ENCODE measurements at regions not wholly inside any gene's neighbourhood (a gene's known extent, or its start where the extent isn't known, plus 50 kb on each side); places are given as distances from the start of the nearest gene placed in this dataset.

DNA sequence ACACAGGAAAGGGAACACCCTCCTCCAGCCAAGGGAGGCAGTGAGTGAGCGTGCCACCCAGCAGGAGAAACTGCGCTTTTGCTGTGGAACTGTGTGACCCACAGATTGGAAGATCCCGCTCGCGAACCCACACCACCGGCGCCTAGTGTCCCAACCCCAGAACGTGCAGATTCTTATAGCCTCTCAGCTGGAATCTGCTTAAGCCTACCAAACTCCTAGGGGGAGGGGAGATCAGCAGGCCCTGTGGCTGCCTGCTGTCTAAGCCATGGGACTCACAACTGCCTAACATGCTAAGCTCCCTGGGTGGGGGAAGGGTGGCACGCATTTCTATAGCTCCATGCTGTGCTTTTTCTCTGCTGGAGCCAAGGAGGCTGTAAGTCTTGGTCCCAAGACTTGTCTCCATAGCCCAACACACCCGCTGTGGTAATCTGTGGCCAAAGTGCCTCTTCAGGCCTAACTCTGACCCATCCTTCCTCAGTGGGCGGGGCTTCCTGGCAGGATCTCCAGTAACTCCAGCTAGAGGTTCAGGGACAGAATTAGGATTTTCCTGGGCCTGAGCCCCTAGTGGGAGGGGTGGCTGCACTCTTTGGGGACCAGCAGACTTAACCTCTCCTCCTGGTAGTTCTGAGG lies 485.0 kb downstream of the TAF11L14 start:
- no peak for DNase-seq

GRCh38 chr5:18141222-18141621 lies 507.0 kb downstream of the TAF11L14 start:
- DNase-seq = no peak

- DNase-seq = no peak
Measured at GRCh38 chr5:18142831-18143230, 508.6 kb downstream of the TAF11L14 start.

GRCh38 chr5:18152671-18153070 lies 518.4 kb downstream of the TAF11L14 start:
- no peak for DNase-seq

DNA sequence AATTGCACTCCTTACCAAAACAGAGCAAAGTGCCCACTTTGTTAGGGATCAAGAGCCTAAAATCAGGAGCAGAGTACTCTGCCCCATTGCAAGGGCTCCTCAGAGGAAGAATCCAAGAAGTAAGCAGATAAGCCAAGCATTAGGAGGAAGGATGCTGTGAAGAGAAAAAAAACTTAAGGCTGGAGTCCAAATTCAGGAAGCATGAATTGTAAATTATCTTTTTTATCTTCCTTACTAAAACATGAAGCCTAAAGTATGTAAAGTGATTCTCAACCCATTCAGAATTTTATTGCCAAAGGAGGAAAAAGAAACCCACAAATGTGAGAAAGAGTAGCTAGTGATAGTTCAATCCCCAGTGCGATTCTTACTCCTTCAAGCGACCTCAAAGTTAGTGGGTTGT lies 523.9 kb downstream of the TAF11L14 start:
- DNase-seq = no peak

GRCh38 chr5:18159331-18159730 lies 525.1 kb downstream of the TAF11L14 start:
- no peak for DNase-seq

GRCh38 chr5:18171684-18172083 lies 537.4 kb downstream of the TAF11L14 start:
- no peak for DNase-seq

GRCh38 chr5:18179579-18179978 lies 545.3 kb downstream of the TAF11L14 start:
- DNase-seq = no peak

- DNase-seq = no peak
Measured at GRCh38 chr5:18181575-18181974, 547.3 kb downstream of the TAF11L14 start.

DNA sequence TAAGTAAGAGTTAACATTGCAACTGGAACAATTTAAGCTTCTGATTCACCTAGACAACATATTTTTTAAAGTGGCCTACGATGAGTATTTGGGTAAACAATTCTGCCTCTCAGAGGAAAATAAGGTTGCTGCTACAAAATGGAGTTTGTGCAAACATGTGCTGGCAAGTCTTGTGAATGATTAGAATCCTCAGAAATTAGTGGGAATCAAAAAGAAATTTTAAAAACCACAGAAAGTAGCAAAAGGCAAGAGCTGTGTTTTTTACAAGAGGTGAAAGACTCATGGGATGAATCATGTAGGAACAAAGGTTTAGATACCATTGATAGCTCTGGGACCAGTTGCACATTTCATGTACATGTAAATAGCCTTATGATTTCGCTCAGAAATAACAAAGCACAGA lies 561.6 kb downstream of the TAF11L14 start:
- no peak for DNase-seq

DNA sequence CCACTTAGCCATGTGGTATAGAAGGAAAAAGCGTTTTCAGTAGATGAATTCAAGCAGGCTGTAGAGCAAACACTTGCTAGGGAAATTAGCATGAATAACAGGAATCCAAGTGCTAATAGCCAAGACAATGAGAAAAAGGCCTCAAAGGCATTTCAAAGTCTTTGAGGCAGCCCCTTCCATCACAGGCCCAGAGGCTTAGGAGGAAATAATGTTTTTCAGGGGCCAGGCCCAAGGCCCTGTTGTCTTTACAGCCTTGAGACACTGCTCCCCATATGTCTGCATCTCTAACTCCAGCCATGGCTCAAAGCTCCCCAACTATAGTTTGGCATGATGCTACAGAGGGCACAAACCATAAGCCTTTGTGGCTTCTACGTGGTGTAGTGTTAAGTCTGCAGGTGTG lies 563.5 kb downstream of the TAF11L14 start:
- no peak for DNase-seq

DNA sequence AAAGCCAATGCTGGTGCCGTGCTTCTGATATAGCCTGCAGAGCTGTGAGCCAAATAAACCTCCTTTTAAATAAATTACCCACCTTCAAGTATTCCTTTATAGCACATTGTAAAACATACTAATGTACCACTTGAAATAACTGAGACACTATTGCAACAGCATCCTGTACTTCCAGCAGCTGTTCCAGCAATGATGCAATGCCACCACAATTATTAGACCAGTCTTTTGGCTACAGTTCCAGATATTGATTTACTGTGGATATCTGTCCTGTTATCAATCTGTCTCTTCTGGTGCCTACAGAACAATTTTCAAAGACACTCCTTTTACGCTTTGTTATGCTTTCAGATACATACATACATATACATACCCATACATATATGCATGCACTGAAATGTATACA lies 567.9 kb downstream of the TAF11L14 start:
- DNase-seq = no peak

DNA sequence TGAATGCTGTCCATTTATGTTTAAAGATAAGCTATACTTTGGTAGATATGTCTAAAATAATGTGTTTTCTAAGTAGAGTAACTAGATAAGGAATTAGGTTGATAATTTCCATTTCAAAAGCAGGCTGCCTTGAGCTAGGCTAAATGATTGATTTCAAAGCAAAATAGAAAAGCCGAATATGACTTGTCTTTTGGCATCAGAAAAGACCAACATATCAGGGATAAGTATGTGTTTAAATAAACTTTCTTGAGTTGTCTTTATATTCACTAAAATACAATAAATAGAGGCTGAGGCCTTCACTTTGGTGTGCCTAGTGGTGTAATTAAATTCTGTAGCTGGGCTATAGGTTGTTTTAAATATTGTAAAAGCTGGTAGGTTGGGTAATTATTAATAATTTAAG lies 569.0 kb downstream of the TAF11L14 start:
- no peak for DNase-seq

DNA sequence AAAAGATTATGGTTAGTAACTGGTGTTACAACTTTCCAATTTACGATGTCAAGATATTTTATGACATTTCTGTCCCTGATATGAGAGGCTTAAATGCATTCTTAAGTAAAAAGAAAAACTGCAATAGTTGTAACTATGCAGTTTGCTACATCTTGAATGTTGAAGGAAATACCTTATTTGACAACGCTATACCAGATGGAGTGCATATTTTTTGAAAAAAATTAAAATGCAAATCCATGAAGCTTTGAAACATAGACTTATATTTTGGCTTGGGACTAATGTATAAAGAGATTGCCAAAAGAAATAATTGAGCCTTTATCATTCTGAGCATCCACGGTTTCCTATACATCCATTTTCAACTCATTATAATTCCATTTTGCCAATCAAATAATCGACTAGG lies 579.4 kb downstream of the TAF11L14 start:
- DNase-seq = no peak

DNA sequence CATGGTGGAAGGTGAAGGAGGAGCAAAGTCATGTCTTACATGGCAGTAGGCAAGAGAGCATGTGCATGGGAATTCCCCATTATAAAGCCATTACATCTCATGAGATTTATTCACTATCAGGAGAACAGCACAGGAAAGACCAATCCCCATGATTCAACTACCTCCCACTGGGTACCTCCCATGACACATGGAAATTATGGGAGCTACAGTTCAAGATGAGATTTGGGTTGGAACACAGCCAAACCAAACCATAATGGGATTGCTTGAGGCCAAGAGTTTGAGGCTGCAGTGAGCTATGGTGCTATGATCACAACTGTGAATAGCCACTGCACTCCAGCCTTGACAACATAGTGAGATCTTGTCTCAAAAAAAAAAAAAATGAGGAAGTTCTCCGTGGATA lies 581.8 kb downstream of the TAF11L14 start:
- DNase-seq = no peak

GRCh38 chr5:18216729-18217128 lies 582.5 kb downstream of the TAF11L14 start:
- DNase-seq = no peak

DNA sequence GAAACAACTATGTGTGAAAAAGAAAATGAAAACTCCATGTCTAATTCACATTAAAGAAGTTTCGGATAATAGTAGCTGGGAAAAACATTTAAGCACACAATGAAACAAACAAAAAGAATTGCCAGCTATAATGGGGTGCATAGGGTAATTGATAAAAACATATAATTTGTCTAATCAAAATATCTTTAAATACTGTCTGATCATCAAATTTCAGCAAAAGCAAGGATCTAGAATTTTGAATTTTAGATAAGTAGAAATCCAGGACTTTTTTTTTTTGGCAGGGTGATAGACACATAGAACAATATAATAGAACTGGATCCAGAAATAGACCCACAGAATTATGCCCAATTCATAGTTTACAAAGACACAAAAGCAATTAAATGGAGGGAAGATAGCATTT lies 585.0 kb downstream of the TAF11L14 start:
- DNase-seq = no peak

GRCh38 chr5:18220631-18221030 lies 586.4 kb downstream of the TAF11L14 start:
- DNase-seq = no peak

- no peak for DNase-seq
Measured at GRCh38 chr5:18236386-18236785, 602.1 kb downstream of the TAF11L14 start.

DNA sequence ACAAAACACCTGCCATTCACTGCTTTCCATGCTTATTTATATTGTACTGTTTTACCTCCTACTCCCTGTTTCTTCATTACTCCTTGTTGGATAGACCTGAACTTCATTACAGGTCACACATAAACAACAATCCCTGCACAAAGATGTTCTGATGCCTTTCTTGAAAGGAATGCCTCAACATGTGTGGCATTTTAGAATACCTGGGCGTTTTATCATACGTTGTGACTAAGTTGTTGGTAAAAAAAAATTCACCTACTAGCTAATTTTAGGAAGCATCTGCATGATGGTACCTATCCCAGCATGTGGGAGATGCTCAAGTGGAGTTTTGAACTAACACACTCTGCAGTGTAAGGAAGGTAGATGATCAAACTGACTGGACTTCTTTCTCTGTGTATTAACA lies 604.1 kb downstream of the TAF11L14 start:
- DNase-seq = no peak

GRCh38 chr5:18240971-18241370 lies 606.7 kb downstream of the TAF11L14 start:
- DNase-seq = no peak

DNA sequence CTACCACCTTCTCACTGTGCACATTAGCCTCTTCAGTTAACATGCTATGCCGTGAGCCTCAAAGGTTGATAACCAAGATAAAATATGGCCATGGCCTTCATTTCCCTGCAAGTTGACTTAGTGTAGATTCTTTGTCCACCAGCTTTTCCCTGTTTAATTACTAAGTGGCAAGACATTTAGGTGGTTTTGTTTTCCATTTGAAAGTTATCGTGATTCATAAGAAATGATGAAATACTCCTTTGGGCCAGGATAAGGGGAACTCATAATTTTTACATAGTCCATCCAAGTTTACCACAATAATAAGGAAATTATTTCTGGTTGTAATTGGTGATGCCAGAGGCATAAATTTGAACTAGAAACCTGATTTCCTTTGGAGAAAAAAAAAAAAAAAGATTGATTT lies 609.6 kb downstream of the TAF11L14 start:
- DNase-seq = no peak

GRCh38 chr5:18244309-18244708 lies 610.0 kb downstream of the TAF11L14 start:
- no peak for DNase-seq

GRCh38 chr5:18252559-18252958 lies 618.3 kb downstream of the TAF11L14 start:
- DNase-seq = no peak

GRCh38 chr5:18264126-18264882 lies 630.0 kb downstream of the TAF11L14 start:
- DNase-seq = no peak
